HEK293T (cell line): ENCODE measurements at regions not wholly inside any gene's neighbourhood (a gene's known extent, or its start where the extent isn't known, plus 50 kb on each side); places are given as distances from the start of the nearest gene placed in this dataset.
A peak's percentile ranks its signal among the peaks of the same experiment; 100 is the strongest.

Experiments used
- CTCF ChIA-PET: fragments of 350-600 bp; formaldehyde crosslinking; extraction: SDS; loops from one replicate; lab custom pipeline; 2021; ENCODE audit warnings: antibody characterized with exemption, inconsistent platforms; lab: Yijun Ruan, JAX
- POLR2A ChIA-PET: fragments of 350-600 bp; formaldehyde crosslinking; extraction: SDS; loops from one replicate; lab custom pipeline; 2020; ENCODE audit warnings: antibody characterized with exemption, inconsistent platforms; lab: Yijun Ruan, JAX
- DNase-seq: peaks from one replicate; pipeline ENCODE4 v3.0.0; 2012; ENCODE audit warnings: mixed read lengths; ENCODE audit errors: extremely low spot score
- ARNT ChIP-seq: fragments of 450-650 bp; IDR thresholded peaks from 2 replicates; pipeline ENCODE4 v1.6.1; 2017; ENCODE audit warnings: mild to moderate bottlenecking
- BHLHE40 ChIP-seq: fragments of 450-650 bp; IDR thresholded peaks from 2 replicates; pipeline ENCODE4 v1.6.1; 2016; ENCODE audit warnings: mild to moderate bottlenecking, moderate library complexity, borderline replicate concordance
- CTBP1 ChIP-seq: fragments of 450-650 bp; IDR thresholded peaks from 2 replicates; pipeline ENCODE4 v1.6.1; 2016; ENCODE audit warnings: borderline replicate concordance
- ELF4 ChIP-seq: fragments of 450-650 bp; IDR thresholded peaks from 2 replicates; pipeline ENCODE4 v1.6.1; 2017; ENCODE audit warnings: antibody characterized with exemption
- FOXA1 ChIP-seq: fragments of 450-650 bp; IDR thresholded peaks from 2 replicates; pipeline ENCODE4 v1.6.1; 2016; ENCODE audit warnings: mild to moderate bottlenecking
- FOXK2 ChIP-seq: fragments of 450-650 bp; IDR thresholded peaks from 2 replicates; pipeline ENCODE4 v1.6.1; 2016; ENCODE audit warnings: mild to moderate bottlenecking
- FOXM1 ChIP-seq: fragments of 450-650 bp; IDR thresholded peaks from 2 replicates; pipeline ENCODE4 v1.6.1; 2017; ENCODE audit warnings: mild to moderate bottlenecking, borderline replicate concordance
- HDGF ChIP-seq: fragments of 450-650 bp; IDR thresholded peaks from 2 replicates; pipeline ENCODE4 v1.6.1; 2017; ENCODE audit warnings: antibody characterized with exemption, borderline replicate concordance
- L3MBTL2 ChIP-seq: fragments of 450-650 bp; conservative IDR thresholded peaks from 2 replicates; pipeline ENCODE4 v1.6.1; 2016; ENCODE audit warnings: mild to moderate bottlenecking
- LEF1 ChIP-seq: fragments of 450-650 bp; IDR thresholded peaks from 2 replicates; pipeline ENCODE4 v1.6.1; 2017; ENCODE audit warnings: mild to moderate bottlenecking, borderline replicate concordance
- NFRKB ChIP-seq: fragments of 450-650 bp; IDR thresholded peaks from 2 replicates; pipeline ENCODE4 v1.6.1; 2016; ENCODE audit warnings: mild to moderate bottlenecking, moderate library complexity
- PKNOX1 ChIP-seq: fragments of 450-650 bp; IDR thresholded peaks from 2 replicates; pipeline ENCODE4 v1.6.1; 2016
- SP1 ChIP-seq: fragments of 450-650 bp; IDR thresholded peaks from 2 replicates; pipeline ENCODE4 v1.6.1; 2017
- SUZ12 ChIP-seq: fragments of 450-650 bp; IDR thresholded peaks from 2 replicates; pipeline ENCODE4 v1.6.1; 2016; ENCODE audit warnings: mild to moderate bottlenecking
- TARDBP ChIP-seq: fragments of 450-650 bp; IDR thresholded peaks from 2 replicates; pipeline ENCODE4 v1.6.1; 2016
- ZNF384 ChIP-seq: fragments of 450-650 bp; IDR thresholded peaks from 2 replicates; pipeline ENCODE4 v1.6.1; 2016

GRCh38 chr2:9113262-9113661 is 93.3 kb upstream of the ASAP2 start:
- DNase-seq, result no peak
- TF ChIP-seq FOXA1 (no peak), SP1 (no peak), BHLHE40 (no peak)
- ChIA-PET CTCF (interaction anchor here (1.0 kb wide), 1 partner anchor 104 kb away, joined by 3 read pairs; no protein-coding TSS in a partner anchor), POLR2A (no interaction called here)

GRCh38 chr2:9112079-9112721 is 94.4 kb upstream of the ASAP2 start:
- DNase-seq, result no peak
- CTCF ChIA-PET, result interaction anchor here (0.6 to 1.3 kb wide), 2 partner anchors 239 to 949 kb away, joined by 3 to 4 read pairs; no protein-coding TSS in a partner anchor
- POLR2A ChIA-PET, result no interaction called here
- TF ChIP-seq SP1 (no peak), FOXM1 (no peak), PKNOX1 (no peak), TARDBP (no peak), NFRKB (no peak), FOXA1 (no peak), LEF1 (no peak), L3MBTL2 (no peak), CTBP1 (no peak), ARNT (no peak), BHLHE40 (no peak), SUZ12 (no peak), HDGF (no peak), FOXK2 (no peak), ELF4 (no peak)

GRCh38 chr2:9110893-9111569 is 95.6 kb upstream of the ASAP2 start:
- ChIA-PET CTCF (interaction anchor here (0.9 kb wide), 1 partner anchor 238 kb away, joined by 6 read pairs; no protein-coding TSS in a partner anchor), POLR2A (interaction anchor here (0.9 kb wide), 1 partner anchor 119 kb away, joined by 3 read pairs; no protein-coding TSS in a partner anchor)
- TF ChIP-seq ARNT, result no peak
- TF ChIP-seq CTBP1, result no peak
- no peak for TF ChIP-seq FOXM1
- TF ChIP-seq NFRKB, result no peak
- no peak for TF ChIP-seq LEF1
- no peak for TF ChIP-seq HDGF
- no peak for TF ChIP-seq BHLHE40
- TF ChIP-seq ELF4, result no peak
- DNase-seq, result peak; percentile 53

- DNase-seq, result no peak
- ChIA-PET POLR2A (interaction anchor here (0.9 kb wide), 1 partner anchor 118 kb away, joined by 3 read pairs; no protein-coding TSS in a partner anchor), CTCF (no interaction called here)
- TF ChIP-seq HDGF (no peak), FOXA1 (no peak), ARNT (no peak), TARDBP (no peak), ELF4 (no peak), CTBP1 (no peak)
Measured at GRCh38 chr2:9110346-9110884, 96.2 kb upstream of the ASAP2 start.

- no peak for DNase-seq
- TF ChIP-seq PKNOX1 (no peak), ZNF384 (no peak), TARDBP (no peak), ELF4 (no peak), FOXM1 (no peak), FOXK2 (no peak), FOXA1 (no peak), SP1 (no peak), SUZ12 (no peak), L3MBTL2 (no peak), NFRKB (no peak), BHLHE40 (no peak), ARNT (no peak), CTBP1 (no peak)
- ChIA-PET CTCF (no interaction called here), POLR2A (no interaction called here)
Measured at GRCh38 chr2:9109871-9110270, 96.7 kb upstream of the ASAP2 start.

- no peak for TF ChIP-seq FOXA1
- no peak for TF ChIP-seq HDGF
- TF ChIP-seq FOXK2, result no peak
- TF ChIP-seq TARDBP, result no peak
- no peak for TF ChIP-seq CTBP1
- no peak for TF ChIP-seq ARNT
- TF ChIP-seq ELF4, result no peak
- no peak for TF ChIP-seq BHLHE40
- CTCF ChIA-PET, result interaction anchor here (0.6 kb wide), 1 partner anchor 1702 kb away, joined by 3 read pairs; no protein-coding TSS in a partner anchor
- no peak for DNase-seq
- POLR2A ChIA-PET, result no interaction called here
Measured at GRCh38 chr2:9108210-9108967, 98.2 kb upstream of the ASAP2 start.
